Progenitor cell of endocrine pancreas (in vitro differentiated cells): ENCODE measurements at regions not wholly inside any gene's neighbourhood (a gene's known extent, or its start where the extent isn't known, plus 50 kb on each side); places are given as distances from the start of the nearest gene placed in this dataset.

Experiments used
- DNase-seq: peaks from one replicate; pipeline ENCODE4 v3.0.0; 2021; ENCODE audit warnings: low spot score; ENCODE audit not compliant: unreplicated experiment
- H3K27ac Mint-ChIP-seq: 2 replicates; pipeline ENCODE4 v1.8.0; 2021; ENCODE audit warnings: mild to moderate bottlenecking, moderate library complexity, mixed read lengths
- H3K27me3 Mint-ChIP-seq: 2 replicates; pipeline ENCODE4 v1.8.0; 2021; ENCODE audit warnings: mixed read lengths
- H3K36me3 Mint-ChIP-seq: 2 replicates; pipeline ENCODE4 v1.8.0; 2022; ENCODE audit warnings: mixed read lengths; ENCODE audit not compliant: insufficient read depth
- H3K4me1 Mint-ChIP-seq: 2 replicates; pipeline ENCODE4 v1.8.0; 2021; ENCODE audit warnings: low read depth, mixed read lengths
- H3K4me3 Mint-ChIP-seq: 2 replicates; pipeline ENCODE4 v1.8.0; 2021; ENCODE audit warnings: low read depth, mild to moderate bottlenecking, moderate library complexity, mixed read lengths
- H3K9me3 Mint-ChIP-seq: 2 replicates; pipeline ENCODE4 v1.8.0; 2021; ENCODE audit warnings: low read depth, mixed read lengths
- CTCF ChIP-seq: fragments of 200-600 bp; sonication (generic); IDR thresholded peaks from one replicate; pipeline ENCODE4 v1.5.0; 2021; ENCODE audit warnings: antibody characterized with exemption, mild to moderate bottlenecking; ENCODE audit not compliant: unreplicated experiment

DNA sequence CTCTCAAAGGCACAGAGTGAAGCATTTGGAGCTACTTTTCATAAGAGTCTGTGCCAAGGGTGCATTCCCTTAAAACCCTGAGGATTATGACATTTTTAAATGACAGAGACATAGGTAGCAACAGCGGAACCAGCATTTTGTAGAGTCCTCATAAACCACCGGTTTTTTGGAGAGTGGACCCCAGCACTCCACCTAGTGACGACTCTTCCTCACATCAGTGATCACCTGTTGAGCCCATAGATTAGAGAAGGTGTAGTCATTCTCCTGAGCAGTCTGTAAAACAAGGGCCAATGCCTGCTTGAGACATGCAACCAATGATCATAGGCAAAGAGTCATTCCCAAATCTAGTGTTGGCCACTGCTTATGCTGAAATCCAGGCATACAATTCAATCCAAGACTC, 399.1 kb downstream of the GXYLT1 start:
- no peak for DNase-seq

GRCh38 chr12:41743835-41744234, 400.8 kb downstream of the GXYLT1 start:
- H3K36me3 Mint-ChIP-seq: no peaks in the 10 kb centered on the region
- H3K9me3 Mint-ChIP-seq: peaks cover 3% of the 10 kb centered on the region
- no peak overlapping the region for H3K4me3 Mint-ChIP-seq
- no peaks in the 10 kb centered on the region for H3K4me1 Mint-ChIP-seq
- no peak overlapping the region for H3K27ac Mint-ChIP-seq
- no peaks in the 10 kb centered on the region for H3K27me3 Mint-ChIP-seq
- TF ChIP-seq CTCF: no peak
- DNase-seq: no peak

More for the DNA sequence above, 399.1 kb downstream of the GXYLT1 start:
- Mint-ChIP-seq H3K9me3 (peaks cover 3% of the 10 kb centered on the region), H3K4me1 (no peaks in the 10 kb centered on the region), H3K36me3 (no peaks in the 10 kb centered on the region), H3K4me3 (no peak overlapping the region), H3K27ac (no peak overlapping the region), H3K27me3 (no peaks in the 10 kb centered on the region)
- no peak for TF ChIP-seq CTCF

GRCh38 chr12:41739066-41739465, 405.6 kb downstream of the GXYLT1 start:
- H3K4me3 Mint-ChIP-seq: no peak overlapping the region
- peaks cover 3% of the 10 kb centered on the region for H3K9me3 Mint-ChIP-seq
- H3K36me3 Mint-ChIP-seq: no peaks in the 10 kb centered on the region
- no peak for TF ChIP-seq CTCF
- H3K4me1 Mint-ChIP-seq: no peaks in the 10 kb centered on the region
- H3K27ac Mint-ChIP-seq: no peak overlapping the region
- no peak for DNase-seq
- H3K27me3 Mint-ChIP-seq: no peaks in the 10 kb centered on the region

DNA sequence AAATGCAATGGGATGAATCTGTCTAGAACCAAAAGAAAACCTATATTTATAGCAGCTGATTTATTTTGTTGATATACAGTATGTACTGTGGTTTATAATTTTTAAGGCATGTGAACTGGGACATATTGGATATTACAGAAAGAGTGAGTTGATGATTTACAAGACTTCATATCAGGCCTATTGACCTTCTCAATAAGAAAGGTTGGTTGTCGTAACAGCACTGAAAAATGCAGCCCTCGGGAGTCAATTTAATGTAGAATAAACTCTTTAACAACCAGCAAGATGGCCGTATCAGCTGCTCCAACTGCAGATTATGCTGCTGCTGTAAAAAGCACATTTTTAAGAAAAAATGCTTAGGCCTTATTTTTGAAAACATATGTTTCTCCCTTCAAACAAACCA, 407.3 kb downstream of the GXYLT1 start:
- no peak overlapping the region for H3K4me3 Mint-ChIP-seq
- no peak for DNase-seq
- H3K27ac Mint-ChIP-seq: no peak overlapping the region
- TF ChIP-seq CTCF: no peak
- no peaks in the 10 kb centered on the region for H3K27me3 Mint-ChIP-seq
- no peaks in the 10 kb centered on the region for H3K4me1 Mint-ChIP-seq
- H3K9me3 Mint-ChIP-seq: no peaks in the 10 kb centered on the region
- H3K36me3 Mint-ChIP-seq: no peaks in the 10 kb centered on the region

GRCh38 chr12:41736436-41736835, 408.2 kb downstream of the GXYLT1 start:
- no peak overlapping the region for H3K27ac Mint-ChIP-seq
- DNase-seq: no peak
- H3K4me1 Mint-ChIP-seq: no peaks in the 10 kb centered on the region
- H3K4me3 Mint-ChIP-seq: no peak overlapping the region
- H3K36me3 Mint-ChIP-seq: no peaks in the 10 kb centered on the region
- no peak for TF ChIP-seq CTCF
- H3K9me3 Mint-ChIP-seq: no peaks in the 10 kb centered on the region
- no peaks in the 10 kb centered on the region for H3K27me3 Mint-ChIP-seq

DNA sequence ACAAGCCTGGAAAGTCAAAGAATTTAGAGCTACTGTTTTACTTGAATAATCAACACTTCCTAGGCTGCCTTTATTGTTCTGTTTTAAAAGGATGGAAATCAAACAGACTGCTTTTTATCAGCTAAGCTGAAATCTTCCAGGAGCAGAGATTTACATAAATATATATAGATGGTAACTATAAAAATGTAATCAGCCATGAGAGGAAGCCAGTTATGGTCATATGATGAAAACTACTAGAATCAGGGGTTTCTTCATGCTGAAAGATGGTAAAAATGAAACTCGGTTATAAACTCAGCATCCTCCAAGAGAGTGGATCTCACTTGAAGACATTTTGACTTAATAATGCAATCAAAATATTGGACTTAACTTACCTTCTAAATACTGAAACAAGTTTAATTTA, 413.0 kb downstream of the GXYLT1 start:
- H3K36me3 Mint-ChIP-seq: no peaks in the 10 kb centered on the region
- H3K27me3 Mint-ChIP-seq: no peaks in the 10 kb centered on the region
- no peak overlapping the region for H3K27ac Mint-ChIP-seq
- DNase-seq: no peak
- no peak overlapping the region for H3K4me3 Mint-ChIP-seq
- H3K9me3 Mint-ChIP-seq: peaks cover 3% of the 10 kb centered on the region
- TF ChIP-seq CTCF: no peak
- H3K4me1 Mint-ChIP-seq: no peaks in the 10 kb centered on the region
